ENCODE measurements at regions not wholly inside any gene's neighbourhood (a gene's known extent, or its start where the extent isn't known, plus 50 kb on each side); places are given as distances from the start of the nearest gene placed in this dataset.

- DNase-seq (ENCODE audit: low read depth) = no peak
These were observed 62.5 kb upstream of the TLE3 start for GRCh38 chr15:70160267-70160666.

GRCh38 chr15:70159713-70160009, 61.9 kb upstream of the TLE3 start:
- DNase-seq (ENCODE audit: low read depth) = no peak

DNA sequence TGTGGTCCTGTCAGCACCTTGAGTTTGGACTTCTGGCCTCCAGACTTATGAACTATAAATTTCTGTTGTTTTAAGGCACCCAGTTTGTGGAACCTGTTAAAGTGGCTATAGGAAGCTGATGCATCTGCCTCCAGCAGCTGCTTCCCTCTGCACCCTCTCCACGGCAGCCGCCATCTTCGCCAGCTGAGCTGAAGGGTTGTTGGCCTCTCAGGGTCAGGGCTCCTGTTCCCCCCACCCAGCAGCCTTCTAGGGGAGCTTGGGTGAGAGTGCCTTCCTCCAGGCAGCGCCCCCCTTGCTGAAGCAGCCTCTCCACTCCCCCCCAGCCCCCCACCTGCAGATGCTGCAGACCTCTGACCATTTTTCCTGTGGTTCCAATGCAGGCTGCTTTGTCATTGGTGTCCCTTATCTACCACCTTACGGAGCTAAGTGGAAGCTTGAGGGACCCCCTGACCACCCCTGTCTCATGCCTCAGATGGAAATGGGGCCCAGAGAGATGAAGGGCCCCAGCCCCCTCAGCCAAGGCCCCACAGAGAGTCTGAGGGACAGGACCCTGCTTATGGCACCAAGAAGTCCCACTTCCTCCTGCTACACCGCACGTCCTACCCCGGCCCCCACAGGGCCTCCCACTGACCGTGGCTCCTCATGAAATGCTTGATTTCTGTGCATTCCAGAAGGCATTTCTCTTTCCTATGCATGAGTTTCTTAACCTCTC, 61.4 kb upstream of the TLE3 start:
- no peak for DNase-seq (ENCODE audit: low read depth)

DNA sequence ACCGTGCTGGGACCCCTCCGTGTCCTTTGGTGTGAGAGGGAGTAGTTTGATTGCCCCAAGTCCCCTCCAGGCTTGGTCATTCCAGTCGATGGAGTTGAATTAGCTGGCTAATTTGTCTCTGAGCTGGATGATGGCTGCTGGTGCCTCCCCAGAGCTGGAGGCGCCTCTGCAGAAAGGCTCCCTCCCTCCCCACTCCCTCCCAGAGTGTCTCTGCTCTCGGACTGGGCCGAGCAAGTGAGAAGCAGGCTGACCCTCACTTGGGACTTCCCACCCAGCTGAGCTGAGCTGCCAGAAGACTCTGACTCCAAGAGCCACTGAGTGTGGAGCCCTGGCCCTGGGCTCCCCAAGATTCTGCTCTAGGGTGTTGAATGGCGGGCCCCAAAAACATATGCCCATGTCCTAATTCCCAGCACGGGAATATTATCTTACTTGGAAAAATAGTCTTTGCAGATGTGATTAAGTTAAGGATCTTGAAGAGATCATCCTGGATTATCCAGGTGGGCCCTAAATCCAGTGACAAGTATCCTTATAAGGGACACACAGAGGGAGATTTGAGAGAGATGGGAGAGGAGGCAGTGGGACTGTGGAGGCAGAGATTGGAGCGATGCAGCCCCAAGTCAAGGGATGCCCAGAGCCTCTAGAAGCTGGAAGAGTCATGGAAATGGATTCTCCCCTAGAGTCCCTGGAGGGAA, 60.7 kb upstream of the TLE3 start:
- no peak for DNase-seq (ENCODE audit: low read depth)

- DNase-seq (ENCODE audit: low read depth) = no peak
These were observed 59.1 kb upstream of the TLE3 start for GRCh38 chr15:70156671-70157271.

DNA sequence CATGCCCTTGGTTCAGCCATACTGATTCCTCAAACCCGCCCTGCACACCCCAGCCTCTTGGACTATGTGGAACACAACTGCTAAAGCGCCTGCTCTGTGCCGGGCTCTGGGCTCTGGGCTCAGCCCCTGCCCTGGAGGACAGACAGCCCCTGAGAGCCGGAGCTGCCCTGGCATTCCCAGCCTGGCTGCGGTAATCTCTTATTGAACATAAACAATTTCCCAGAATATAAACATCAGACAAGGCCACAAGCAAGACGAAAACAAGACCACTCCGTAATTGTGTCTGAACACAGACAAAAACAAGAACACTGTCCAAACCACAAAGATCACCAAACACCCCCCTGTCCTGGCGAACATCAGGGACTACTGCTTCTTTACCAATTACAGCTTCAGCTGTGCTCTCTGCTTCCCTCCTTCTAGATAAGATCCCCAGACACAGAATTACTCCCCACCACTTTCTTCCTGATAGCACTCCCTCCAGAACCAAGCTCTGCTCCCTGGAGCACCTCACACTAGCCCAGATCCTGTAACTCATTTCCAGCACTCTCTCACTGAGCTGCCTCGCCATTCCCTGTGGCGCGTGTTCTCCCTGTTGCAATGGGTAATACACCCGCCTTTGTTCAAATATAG, 57.1 kb upstream of the TLE3 start:
- DNase-seq (ENCODE audit: low read depth) = no peak

- no peak for DNase-seq (ENCODE audit: low read depth)
These were observed 56.4 kb upstream of the TLE3 start for GRCh38 chr15:70153921-70154717.

DNA sequence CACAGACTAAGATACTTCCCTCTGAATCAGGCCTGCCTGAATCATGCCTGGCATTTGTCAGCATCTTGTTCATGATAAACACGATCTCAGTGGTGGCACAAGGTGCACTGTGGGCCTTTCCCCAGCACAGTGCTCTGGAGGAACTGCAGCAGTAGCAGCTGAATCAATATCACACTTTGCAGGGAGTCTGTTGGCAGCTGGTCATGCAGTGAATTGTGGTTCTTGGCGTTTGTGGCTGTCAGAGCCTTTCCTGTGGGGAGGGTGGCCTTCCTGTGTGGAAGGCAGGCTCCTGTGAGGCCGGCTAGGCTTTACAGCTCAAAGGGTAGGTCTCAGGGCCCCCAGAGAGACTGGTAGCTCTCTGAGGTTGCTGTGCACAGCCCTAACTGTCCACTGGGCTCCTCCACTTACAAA, 54.4 kb upstream of the TLE3 start:
- DNase-seq (ENCODE audit: low read depth) = no peak

DNA sequence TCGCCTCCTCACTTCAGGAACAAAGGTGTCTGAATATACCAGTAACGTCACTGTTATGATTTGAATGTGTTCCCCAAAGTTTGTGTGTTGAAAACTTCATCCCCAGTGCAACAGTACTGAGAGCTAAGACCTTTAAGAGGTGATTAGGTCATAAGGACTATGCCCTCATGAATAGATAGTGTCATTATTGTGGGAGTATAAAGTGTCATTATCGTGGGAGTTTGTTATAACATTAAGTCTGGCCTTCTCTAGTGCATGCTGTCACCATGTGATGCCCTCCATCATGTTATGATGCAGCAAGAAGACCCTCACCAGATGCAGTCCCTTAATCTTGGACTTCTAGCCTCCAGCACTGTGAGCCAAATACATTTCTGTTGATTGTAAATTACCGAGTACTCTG, 53.7 kb upstream of the TLE3 start:
- no peak for DNase-seq (ENCODE audit: low read depth)

DNA sequence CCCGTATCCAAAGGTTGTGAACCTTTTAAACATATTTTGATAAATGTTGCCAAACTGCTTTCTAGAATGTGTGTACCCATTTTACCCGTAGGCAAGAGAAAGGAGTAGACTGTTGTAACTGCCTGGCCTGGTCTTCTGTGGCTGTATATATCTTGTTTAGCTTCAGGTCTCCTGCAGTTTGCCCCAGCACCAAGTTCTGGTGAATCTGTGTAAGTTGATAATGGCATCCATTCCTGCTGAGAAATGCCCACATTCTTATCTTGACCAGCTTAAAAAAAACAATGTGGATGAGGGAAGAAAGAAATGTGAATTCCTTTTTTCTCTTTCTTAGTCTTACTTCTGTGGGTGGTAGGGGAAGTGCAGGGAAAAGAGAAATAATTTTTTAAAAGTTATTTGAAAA, 53.3 kb upstream of the TLE3 start:
- DNase-seq (ENCODE audit: low read depth) = no peak

DNA sequence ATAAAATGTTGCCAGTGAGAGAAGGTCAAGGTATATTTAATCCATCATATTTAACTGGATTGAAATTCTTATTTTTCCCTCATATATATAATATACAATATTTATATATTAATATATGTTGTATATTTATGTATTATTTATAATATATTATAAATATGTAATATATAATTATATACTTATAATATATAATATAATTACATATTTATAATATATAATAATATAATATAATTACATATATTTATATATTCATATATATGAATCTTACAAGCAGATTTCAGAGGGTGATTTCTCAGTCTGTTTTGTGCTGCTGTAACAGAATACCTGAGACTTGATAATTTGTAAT, 52.7 kb upstream of the TLE3 start:
- DNase-seq (ENCODE audit: low read depth) = no peak

- DNase-seq (ENCODE audit: low read depth) = no peak
These were observed 52.1 kb upstream of the TLE3 start for GRCh38 chr15:70149667-70150404.

DNA sequence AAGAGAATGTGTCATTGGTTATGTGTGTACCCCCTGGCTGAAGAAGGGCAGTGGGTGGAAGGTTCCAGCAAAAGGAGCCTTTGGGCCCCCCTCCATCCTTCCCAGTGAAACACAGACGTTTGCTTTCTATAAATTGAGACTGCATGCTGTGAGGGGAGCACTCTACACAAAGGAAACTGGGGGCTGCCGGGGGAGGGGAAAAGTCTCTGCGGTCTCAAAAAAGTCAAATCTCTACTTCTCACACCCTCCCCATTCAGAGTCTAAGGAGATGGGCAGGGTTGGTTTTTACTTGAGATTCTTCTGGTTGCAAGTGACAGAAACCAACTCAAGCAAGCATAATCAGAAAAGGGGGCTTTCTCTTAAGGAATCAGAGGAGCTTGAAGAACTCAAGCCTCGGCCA, 50.1 kb upstream of the TLE3 start:
- no peak for DNase-seq (ENCODE audit: low read depth)
